ENCODE measurements at regions not wholly inside any gene's neighbourhood (a gene's known extent, or its start where the extent isn't known, plus 50 kb on each side); places are given as distances from the start of the nearest gene placed in this dataset.

- Histone ChIP-seq H3K27me3 (ENCODE audit: control insufficient read depth, insufficient read depth, low read length) (no peaks in the 10 kb centered on the region), H3K36me3 (replicated peaks; ENCODE audit: control insufficient read depth, insufficient read depth, low read length) (no peaks in the 10 kb centered on the region), H3K4me3 (ENCODE audit: insufficient read depth, low read depth, low read length) (no peak overlapping the region)
- DNase-seq: no peak
Observed at GRCh38 chr1:172914501-172915144, 136.1 kb downstream of the TNFSF18 start.

GRCh38 chr1:172915271-172915670 lies 135.5 kb downstream of the TNFSF18 start:
- Histone ChIP-seq H3K4me3 (ENCODE audit: insufficient read depth, low read depth, low read length) (no peak overlapping the region), H3K27me3 (ENCODE audit: control insufficient read depth, insufficient read depth, low read length) (no peaks in the 10 kb centered on the region), H3K36me3 (replicated peaks; ENCODE audit: control insufficient read depth, insufficient read depth, low read length) (no peaks in the 10 kb centered on the region)
- DNase-seq: no peak

GRCh38 chr1:172916116-172916515 lies 134.6 kb downstream of the TNFSF18 start:
- Histone ChIP-seq H3K4me3 (ENCODE audit: insufficient read depth, low read depth, low read length) (no peak overlapping the region), H3K27me3 (ENCODE audit: control insufficient read depth, insufficient read depth, low read length) (no peaks in the 10 kb centered on the region), H3K36me3 (replicated peaks; ENCODE audit: control insufficient read depth, insufficient read depth, low read length) (no peaks in the 10 kb centered on the region)
- DNase-seq: no peak

- H3K36me3 ChIP-seq (replicated peaks; ENCODE audit: control insufficient read depth, insufficient read depth, low read length): no peaks in the 10 kb centered on the region
- no peaks in the 10 kb centered on the region for H3K27me3 ChIP-seq (ENCODE audit: control insufficient read depth, insufficient read depth, low read length)
- no peak overlapping the region for H3K4me3 ChIP-seq (ENCODE audit: insufficient read depth, low read depth, low read length)
- DNase-seq: no peak
Observed at GRCh38 chr1:172917972-172918371, 132.8 kb downstream of the TNFSF18 start.

- H3K36me3 ChIP-seq (replicated peaks; ENCODE audit: control insufficient read depth, insufficient read depth, low read length): no peaks in the 10 kb centered on the region
- no peak for DNase-seq
- H3K4me3 ChIP-seq (ENCODE audit: insufficient read depth, low read depth, low read length): no peak overlapping the region
- H3K27me3 ChIP-seq (ENCODE audit: control insufficient read depth, insufficient read depth, low read length): no peaks in the 10 kb centered on the region
Observed at GRCh38 chr1:172918478-172918877, 132.3 kb downstream of the TNFSF18 start.

- Histone ChIP-seq H3K36me3 (replicated peaks; ENCODE audit: control insufficient read depth, insufficient read depth, low read length) (no peaks in the 10 kb centered on the region), H3K27me3 (ENCODE audit: control insufficient read depth, insufficient read depth, low read length) (no peaks in the 10 kb centered on the region), H3K4me3 (ENCODE audit: insufficient read depth, low read depth, low read length) (no peak overlapping the region)
- DNase-seq: no peak
Observed at GRCh38 chr1:172926070-172926469, 124.7 kb downstream of the TNFSF18 start.

- Histone ChIP-seq H3K36me3 (replicated peaks; ENCODE audit: control insufficient read depth, insufficient read depth, low read length) (no peaks in the 10 kb centered on the region), H3K4me3 (ENCODE audit: insufficient read depth, low read depth, low read length) (no peak overlapping the region), H3K27me3 (ENCODE audit: control insufficient read depth, insufficient read depth, low read length) (no peaks in the 10 kb centered on the region)
- DNase-seq: no peak
Observed at GRCh38 chr1:172928412-172928811, 122.3 kb downstream of the TNFSF18 start.

- no peak for DNase-seq
- H3K36me3 ChIP-seq (replicated peaks; ENCODE audit: control insufficient read depth, insufficient read depth, low read length): no peaks in the 10 kb centered on the region
- H3K4me3 ChIP-seq (ENCODE audit: insufficient read depth, low read depth, low read length): no peak overlapping the region
- H3K27me3 ChIP-seq (ENCODE audit: control insufficient read depth, insufficient read depth, low read length): no peaks in the 10 kb centered on the region
Observed at GRCh38 chr1:172929006-172929405, 121.7 kb downstream of the TNFSF18 start.

- Histone ChIP-seq H3K27me3 (ENCODE audit: control insufficient read depth, insufficient read depth, low read length) (no peaks in the 10 kb centered on the region), H3K4me3 (ENCODE audit: insufficient read depth, low read depth, low read length) (no peak overlapping the region)
Observed at GRCh38 chr1:172930142-172930541, 120.6 kb downstream of the TNFSF18 start.

GRCh38 chr1:172931340-172931739 lies 119.4 kb downstream of the TNFSF18 start:
- no peaks in the 10 kb centered on the region for H3K27me3 ChIP-seq (ENCODE audit: control insufficient read depth, insufficient read depth, low read length)
- H3K36me3 ChIP-seq (replicated peaks; ENCODE audit: control insufficient read depth, insufficient read depth, low read length): no peaks in the 10 kb centered on the region
- DNase-seq: no peak
- H3K4me3 ChIP-seq (ENCODE audit: insufficient read depth, low read depth, low read length): no peak overlapping the region

More at GRCh38 chr1:172930142-172930541, 120.6 kb downstream of the TNFSF18 start:
- H3K36me3 ChIP-seq (replicated peaks; ENCODE audit: control insufficient read depth, insufficient read depth, low read length): no peaks in the 10 kb centered on the region
- no peak for DNase-seq

- no peak for DNase-seq
- H3K36me3 ChIP-seq (replicated peaks; ENCODE audit: control insufficient read depth, insufficient read depth, low read length): no peaks in the 10 kb centered on the region
- no peaks in the 10 kb centered on the region for H3K27me3 ChIP-seq (ENCODE audit: control insufficient read depth, insufficient read depth, low read length)
- no peak overlapping the region for H3K4me3 ChIP-seq (ENCODE audit: insufficient read depth, low read depth, low read length)
Observed at GRCh38 chr1:172931761-172932160, 119.0 kb downstream of the TNFSF18 start.

- Histone ChIP-seq H3K27me3 (ENCODE audit: control insufficient read depth, insufficient read depth, low read length) (no peaks in the 10 kb centered on the region), H3K36me3 (replicated peaks; ENCODE audit: control insufficient read depth, insufficient read depth, low read length) (no peaks in the 10 kb centered on the region), H3K4me3 (ENCODE audit: insufficient read depth, low read depth, low read length) (no peak overlapping the region)
- DNase-seq: no peak
Observed at GRCh38 chr1:172932981-172933380, 117.8 kb downstream of the TNFSF18 start.

GRCh38 chr1:172934417-172934762 lies 116.4 kb downstream of the TNFSF18 start:
- Histone ChIP-seq H3K36me3 (replicated peaks; ENCODE audit: control insufficient read depth, insufficient read depth, low read length) (no peaks in the 10 kb centered on the region), H3K4me3 (ENCODE audit: insufficient read depth, low read depth, low read length) (no peak overlapping the region), H3K27me3 (ENCODE audit: control insufficient read depth, insufficient read depth, low read length) (no peaks in the 10 kb centered on the region)
- DNase-seq: no peak

GRCh38 chr1:172935062-172935592 lies 115.6 kb downstream of the TNFSF18 start:
- no peak for DNase-seq
- H3K27me3 ChIP-seq (ENCODE audit: control insufficient read depth, insufficient read depth, low read length): no peaks in the 10 kb centered on the region
- H3K4me3 ChIP-seq (ENCODE audit: insufficient read depth, low read depth, low read length): no peak overlapping the region
- no peaks in the 10 kb centered on the region for H3K36me3 ChIP-seq (replicated peaks; ENCODE audit: control insufficient read depth, insufficient read depth, low read length)

GRCh38 chr1:172936088-172936645 lies 114.6 kb downstream of the TNFSF18 start:
- Histone ChIP-seq H3K27me3 (ENCODE audit: control insufficient read depth, insufficient read depth, low read length) (no peaks in the 10 kb centered on the region), H3K4me3 (ENCODE audit: insufficient read depth, low read depth, low read length) (no peak overlapping the region), H3K36me3 (replicated peaks; ENCODE audit: control insufficient read depth, insufficient read depth, low read length) (no peaks in the 10 kb centered on the region)
- no peak for DNase-seq
